Mammary epithelial cell (primary cell): ENCODE measurements at regions not wholly inside any gene's neighbourhood (a gene's known extent, or its start where the extent isn't known, plus 50 kb on each side); places are given as distances from the start of the nearest gene placed in this dataset.

ENCODE experiments used
- EZH2 ChIP-seq: IDR thresholded peaks from 2 replicates; pipeline ENCODE4 v1.6.1; 2012; ENCODE audit warnings: low read length, inconsistent platforms, borderline replicate concordance
- TF ChIP-seq, protein P1 (sequence below), 2 donors: IDR thresholded peaks in 1 of 2; conservative IDR thresholded peaks in 1 of 2; 2 replicates each; pipeline ENCODE4 v1.5.1; 2011 to 2012; ENCODE audit warnings: inconsistent platforms in 2 of 2, low read length in 2 of 2, mild to moderate bottlenecking in 2 of 2, control low read depth in 1 of 2, low read depth in 1 of 2; ENCODE audit not compliant: insufficient read depth in 1 of 2; ENCODE audit errors: extremely low read depth in 1 of 2

DNA sequence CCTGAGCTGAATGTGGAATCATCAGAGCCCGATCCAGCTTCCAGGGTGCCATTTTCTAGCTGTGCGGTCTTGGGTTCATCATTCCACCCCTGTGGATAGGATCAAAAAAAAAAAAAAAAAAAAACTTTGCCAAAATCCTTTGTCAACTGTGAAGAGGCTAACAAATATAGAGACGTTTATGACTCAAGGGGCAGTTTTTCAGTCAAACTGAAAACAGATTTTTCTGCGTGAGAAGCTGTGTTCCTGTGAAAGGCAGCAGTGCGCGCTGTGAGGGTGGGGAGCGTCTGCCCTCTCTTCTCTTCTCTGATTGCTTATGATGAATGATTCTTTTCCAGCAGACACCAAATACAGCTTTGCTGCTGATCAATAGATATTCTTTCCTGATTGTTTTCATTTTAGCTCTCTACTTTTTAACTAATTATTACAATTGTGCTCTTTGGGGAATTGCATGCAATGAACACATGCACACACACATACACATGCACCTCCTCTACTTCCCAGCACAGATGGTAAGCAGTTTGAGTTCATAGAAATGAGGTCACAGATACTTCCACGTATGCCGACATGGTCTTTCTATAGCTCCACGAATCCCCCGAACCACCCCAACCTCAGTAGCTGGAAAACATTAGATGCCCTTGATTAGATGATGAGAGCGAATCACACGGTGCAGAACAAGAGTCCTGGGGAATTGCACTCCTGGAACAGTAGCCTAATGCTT lies 175.4 kb downstream of the NRP2 start:
- TF ChIP-seq, protein P1, sequence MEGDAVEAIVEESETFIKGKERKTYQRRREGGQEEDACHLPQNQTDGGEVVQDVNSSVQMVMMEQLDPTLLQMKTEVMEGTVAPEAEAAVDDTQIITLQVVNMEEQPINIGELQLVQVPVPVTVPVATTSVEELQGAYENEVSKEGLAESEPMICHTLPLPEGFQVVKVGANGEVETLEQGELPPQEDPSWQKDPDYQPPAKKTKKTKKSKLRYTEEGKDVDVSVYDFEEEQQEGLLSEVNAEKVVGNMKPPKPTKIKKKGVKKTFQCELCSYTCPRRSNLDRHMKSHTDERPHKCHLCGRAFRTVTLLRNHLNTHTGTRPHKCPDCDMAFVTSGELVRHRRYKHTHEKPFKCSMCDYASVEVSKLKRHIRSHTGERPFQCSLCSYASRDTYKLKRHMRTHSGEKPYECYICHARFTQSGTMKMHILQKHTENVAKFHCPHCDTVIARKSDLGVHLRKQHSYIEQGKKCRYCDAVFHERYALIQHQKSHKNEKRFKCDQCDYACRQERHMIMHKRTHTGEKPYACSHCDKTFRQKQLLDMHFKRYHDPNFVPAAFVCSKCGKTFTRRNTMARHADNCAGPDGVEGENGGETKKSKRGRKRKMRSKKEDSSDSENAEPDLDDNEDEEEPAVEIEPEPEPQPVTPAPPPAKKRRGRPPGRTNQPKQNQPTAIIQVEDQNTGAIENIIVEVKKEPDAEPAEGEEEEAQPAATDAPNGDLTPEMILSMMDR (conservative IDR thresholded peaks at IDR 0.05 in 1 of 2, IDR thresholded peaks at IDR 0.05 in 1 of 2; ENCODE audit: extremely low read depth in 1 of 2, insufficient read depth in 1 of 2, low read depth in 1 of 2, low read length in 2 of 2): no peak
- TF ChIP-seq EZH2: no peak
